Posterior cingulate gyrus (tissue), 11 donors: ENCODE measurements at regions not wholly inside any gene's neighbourhood (a gene's known extent, or its start where the extent isn't known, plus 50 kb on each side); places are given as distances from the start of the nearest gene placed in this dataset.
"Not testable (repeated sequence)": the region's sequence is repeated elsewhere in the genome, so short reads cannot be mapped to it uniquely, and the experiment has no call there.

Experiments used
- DNase-seq, 10 donors: peaks; one replicate each; pipeline versions ENCODE4 v3.0.0 to v3.0.0-alpha.2; 2020 to 2021; ENCODE audit warnings: mixed read lengths in 3 of 10
- intact Hi-C: fragments of 100-400 bp; cut with DNase I; formaldehyde crosslinking; loops from one replicate; pipeline ENCODE4 v1.15.1; 2023

GRCh38 chr7:27409776-27410175, 167.2 kb downstream of the EVX1 start:
- no peak for DNase-seq
- intact Hi-C loops: no loop called here

- no peak for DNase-seq
- intact Hi-C loops: no loop called here
Observed at GRCh38 chr7:27410812-27411544, 168.4 kb downstream of the EVX1 start.

GRCh38 chr7:27412164-27412563, 169.6 kb downstream of the EVX1 start:
- intact Hi-C loops: no loop called here
- DNase-seq: no peak

- intact Hi-C loops: no loop called here
- DNase-seq: no peak
Observed at GRCh38 chr7:27418541-27418940, 175.9 kb downstream of the EVX1 start.

GRCh38 chr7:27419581-27420177, 177.1 kb downstream of the EVX1 start:
- DNase-seq: no peak
- intact Hi-C loops: no loop called here

GRCh38 chr7:27420702-27421101, 178.1 kb downstream of the EVX1 start:
- DNase-seq: no peak
- intact Hi-C loops: no loop called here

GRCh38 chr7:27423290-27423689, 180.7 kb downstream of the EVX1 start:
- DNase-seq: no peak
- intact Hi-C loops: no loop called here

GRCh38 chr7:27423821-27424220, 181.2 kb downstream of the EVX1 start:
- DNase-seq: no peak
- intact Hi-C loops: no loop called here

- intact Hi-C loops: no loop called here
- no peak for DNase-seq
Observed at GRCh38 chr7:27424231-27424630, 181.6 kb downstream of the EVX1 start.

GRCh38 chr7:27424749-27425148, 182.1 kb downstream of the EVX1 start:
- DNase-seq: no peak
- intact Hi-C loops: no loop called here

- intact Hi-C loops: no loop called here
- DNase-seq: no peak
Observed at GRCh38 chr7:27427416-27427815, 184.8 kb downstream of the EVX1 start.

- no peak for DNase-seq
- intact Hi-C loops: no loop called here
Observed at GRCh38 chr7:27430105-27430504, 187.5 kb downstream of the EVX1 start.

- DNase-seq: no peak
- intact Hi-C loops: no loop called here
Observed at GRCh38 chr7:27431465-27431864, 188.9 kb downstream of the EVX1 start.

GRCh38 chr7:27433581-27433980, 191.0 kb downstream of the EVX1 start:
- DNase-seq: no peak
- intact Hi-C loops: no loop called here

GRCh38 chr7:27434756-27435400, 192.3 kb downstream of the EVX1 start:
- no peak for DNase-seq
- intact Hi-C loops: no loop called here

- intact Hi-C loops: no loop called here
- DNase-seq: no peak
Observed at GRCh38 chr7:27435461-27435860, 192.9 kb downstream of the EVX1 start.

GRCh38 chr7:27438881-27439589, 196.4 kb downstream of the EVX1 start:
- DNase-seq: no peak
- intact Hi-C loops: no loop called here

- intact Hi-C loops: no loop called here
- no peak for DNase-seq
Observed at GRCh38 chr7:27442455-27442854, 199.9 kb downstream of the EVX1 start.

GRCh38 chr7:27449046-27449445, 206.4 kb downstream of the EVX1 start:
- intact Hi-C loops: not testable (repeated sequence)

GRCh38 chr7:27453702-27454405, 208.8 kb downstream of the HIBADH start:
- DNase-seq: no peak
- intact Hi-C loops: no loop called here

More at GRCh38 chr7:27449046-27449445, 206.4 kb downstream of the EVX1 start:
- not testable (repeated sequence) for DNase-seq

- intact Hi-C loops: not testable (repeated sequence)
- peak in 4 of 10 donors; percentile 9 to 87 (median 73) for DNase-seq
Observed at GRCh38 chr7:27457120-27457519, 205.6 kb downstream of the HIBADH start.
